Jurkat, Clone E6-1 (cell line): ENCODE measurements at regions not wholly inside any gene's neighbourhood (a gene's known extent, or its start where the extent isn't known, plus 50 kb on each side); places are given as distances from the start of the nearest gene placed in this dataset.
A peak's percentile ranks its signal among the peaks of the same experiment; 100 is the strongest.
"Not testable (repeated sequence)": the region's sequence is repeated elsewhere in the genome, so short reads cannot be mapped to it uniquely, and the experiment has no call there.

ENCODE experiments used
- DNase-seq: peaks from one replicate; pipeline ENCODE4 v3.0.0-alpha.2; 2011; ENCODE audit warnings: low read depth, low spot score
- H3K4me3 ChIP-seq: 2 replicates; pipeline ENCODE4 v1.5.1; 2011; ENCODE audit warnings: mild to moderate bottlenecking, low read length, control low read depth, moderate library complexity

- DNase-seq: no peak
- peak overlapping the region; percentile 64 for H3K4me3 ChIP-seq
These were observed 158.5 kb upstream of the GRK3 start for GRCh38 chr22:25405841-25406509.

- no peak for DNase-seq
- no peak overlapping the region for H3K4me3 ChIP-seq
These were observed 157.8 kb upstream of the GRK3 start for GRCh38 chr22:25406510-25407210.

GRCh38 chr22:25407226-25407858, 157.1 kb upstream of the GRK3 start:
- DNase-seq: no peak
- no peak overlapping the region for H3K4me3 ChIP-seq

DNA sequence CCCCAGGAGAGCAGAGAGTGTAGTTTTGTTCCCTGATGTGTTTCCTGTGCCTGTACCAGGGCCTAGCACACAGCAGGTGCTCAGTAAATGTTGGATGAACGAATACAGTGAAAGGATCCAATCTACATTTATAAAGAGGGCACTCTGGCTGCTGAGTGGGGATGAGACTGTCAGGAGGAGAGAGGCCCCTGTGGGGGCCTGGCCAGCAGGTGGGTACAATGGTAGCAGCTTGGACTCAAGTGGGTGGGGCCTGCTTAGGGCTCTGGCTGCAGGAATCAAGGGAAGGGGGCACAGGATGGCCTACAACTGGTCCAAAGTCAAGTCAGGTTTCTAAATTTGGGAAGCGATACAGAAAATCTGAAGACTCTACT, 156.6 kb upstream of the GRK3 start:
- no peak for DNase-seq

DNA sequence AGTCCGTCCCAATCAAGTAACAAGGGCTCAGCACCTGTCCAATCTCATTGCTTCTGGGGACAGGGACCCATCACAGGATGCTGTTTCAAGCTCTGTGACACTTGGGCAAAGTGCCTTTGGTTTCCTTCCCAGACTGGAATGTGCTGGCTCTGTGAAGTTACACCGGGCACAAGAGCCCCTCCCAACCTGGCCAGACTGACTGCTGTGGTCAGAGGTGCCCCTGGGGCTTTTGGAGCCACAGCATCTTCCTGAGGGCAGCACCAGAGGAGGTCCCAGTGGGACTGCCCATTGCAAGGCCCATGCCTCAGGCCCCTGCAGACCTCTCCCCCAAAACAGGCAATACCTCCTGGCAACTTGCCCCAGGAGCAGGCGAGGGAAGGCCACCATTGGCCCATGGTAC, 155.2 kb upstream of the GRK3 start:
- DNase-seq: no peak
- no peak overlapping the region for H3K4me3 ChIP-seq

More for the DNA sequence above, 156.6 kb upstream of the GRK3 start:
- H3K4me3 ChIP-seq: no peak overlapping the region

DNA sequence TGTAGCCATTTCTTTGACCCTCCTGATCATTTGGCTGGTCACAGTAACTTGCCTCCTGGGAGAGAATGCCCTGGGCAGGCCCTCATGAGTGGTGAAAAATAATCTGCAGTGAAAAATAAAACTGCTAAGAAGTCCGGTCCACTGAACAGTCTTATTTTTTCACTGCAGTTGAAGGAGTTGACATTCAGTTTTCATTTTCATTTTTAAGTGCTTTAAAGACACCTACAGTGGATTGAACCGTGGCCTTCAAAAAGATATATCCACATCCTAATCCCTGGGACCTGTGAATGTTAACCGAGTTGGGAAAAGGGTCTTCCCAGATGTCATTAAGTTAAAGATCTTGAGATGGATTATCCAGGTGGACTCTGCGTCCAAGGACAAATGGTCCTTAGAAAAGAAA, 153.6 kb upstream of the GRK3 start:
- no peak for DNase-seq
- H3K4me3 ChIP-seq: no peak overlapping the region

DNA sequence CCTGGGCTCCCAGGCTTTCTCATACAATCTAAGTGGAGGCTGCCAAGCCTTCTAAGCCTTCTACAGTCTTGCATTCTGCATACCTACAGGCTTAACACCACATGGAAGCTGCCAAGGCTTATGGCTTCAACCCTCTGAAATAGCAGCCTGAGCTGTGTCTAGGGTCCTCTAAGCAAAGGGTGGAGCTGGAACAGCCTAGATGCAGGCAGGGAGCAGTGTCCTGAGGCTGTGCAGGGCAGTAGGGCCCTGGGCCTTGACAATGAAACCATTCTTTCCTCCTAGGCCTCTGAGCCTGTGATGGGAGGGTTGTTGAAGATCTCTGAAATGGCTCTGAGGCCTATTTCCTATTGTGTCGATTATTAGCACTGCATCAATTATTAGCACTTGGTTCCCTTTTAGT, 150.9 kb upstream of the GRK3 start:
- H3K4me3 ChIP-seq: no peak overlapping the region
- no peak for DNase-seq

GRCh38 chr22:25415731-25416130, 148.7 kb upstream of the GRK3 start:
- not testable (repeated sequence) for DNase-seq, H3K4me3 ChIP-seq

DNA sequence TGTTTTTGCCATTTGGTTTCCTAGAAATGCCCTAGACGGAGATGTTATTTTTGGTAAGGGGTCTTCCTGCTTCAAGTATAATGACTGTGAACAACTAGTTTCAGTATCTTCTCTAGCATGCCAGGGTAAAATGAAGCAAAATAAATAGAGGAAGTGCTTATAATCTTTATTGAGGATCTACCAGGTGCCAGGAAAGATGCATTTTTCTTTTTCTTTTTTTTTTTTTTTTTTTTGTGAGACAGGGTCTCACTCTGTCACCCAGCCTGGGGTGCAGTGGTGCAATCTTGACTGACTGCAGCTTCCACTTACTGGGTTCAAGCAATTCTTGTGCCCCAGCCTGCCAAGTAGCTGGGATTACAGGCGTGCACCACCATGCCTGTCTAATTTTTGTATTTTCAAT, 146.6 kb upstream of the GRK3 start:
- not testable (repeated sequence) for DNase-seq, H3K4me3 ChIP-seq

- no peak overlapping the region for H3K4me3 ChIP-seq
- DNase-seq: no peak
These were observed 145.0 kb upstream of the GRK3 start for GRCh38 chr22:25419247-25420113.

- DNase-seq, H3K4me3 ChIP-seq: not testable (repeated sequence)
These were observed 144.4 kb upstream of the GRK3 start for GRCh38 chr22:25420114-25420441.

- no peak for DNase-seq
- no peak overlapping the region for H3K4me3 ChIP-seq
These were observed 144.0 kb upstream of the GRK3 start for GRCh38 chr22:25420471-25420924.

- no peak overlapping the region for H3K4me3 ChIP-seq
- DNase-seq: no peak
These were observed 143.3 kb upstream of the GRK3 start for GRCh38 chr22:25420925-25421904.

- not testable (repeated sequence) for DNase-seq, H3K4me3 ChIP-seq
These were observed 137.8 kb upstream of the GRK3 start for GRCh38 chr22:25426530-25427308.

GRCh38 chr22:25431637-25432342, 132.7 kb upstream of the GRK3 start:
- not testable (repeated sequence) for H3K4me3 ChIP-seq, DNase-seq

DNA sequence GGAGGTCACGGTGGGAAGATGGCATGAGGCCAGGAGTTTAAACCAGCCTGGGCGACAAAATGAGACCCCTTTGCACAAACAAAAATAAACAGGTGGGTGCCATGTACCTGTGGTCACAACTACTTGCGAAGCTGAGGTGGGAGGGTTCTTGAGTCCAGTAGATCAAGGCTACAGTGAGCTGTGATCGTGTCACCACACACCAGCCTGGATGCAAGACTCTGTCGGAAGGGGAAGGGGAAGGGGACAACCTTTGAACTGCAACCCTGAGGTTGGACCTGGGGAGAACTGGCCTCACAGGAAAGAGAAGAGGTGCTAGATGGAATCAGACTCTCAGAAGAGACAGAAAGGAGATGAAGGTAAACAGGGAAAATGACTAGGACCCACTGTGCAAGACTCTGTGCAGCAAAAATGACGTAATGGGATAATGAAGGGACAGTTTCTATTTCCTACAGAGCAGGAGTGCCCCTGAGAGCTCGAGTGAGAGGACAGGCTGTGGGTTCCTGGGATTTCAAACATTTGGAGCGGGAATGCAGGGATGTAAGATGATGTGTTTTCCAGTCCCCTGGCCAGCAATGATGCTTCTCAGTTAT, 131.0 kb upstream of the GRK3 start:
- H3K4me3 ChIP-seq, DNase-seq: not testable (repeated sequence)
